Mesenchymal stem cell (in vitro differentiated cells and primary cell): ENCODE measurements at regions not wholly inside any gene's neighbourhood (a gene's known extent, or its start where the extent isn't known, plus 50 kb on each side); places are given as distances from the start of the nearest gene placed in this dataset.

ENCODE experiments used
- DNase-seq: peaks from one replicate; pipeline ENCODE4 v3.0.0-alpha.2; 2013
- H2AFZ ChIP-seq: one replicate; pipeline ENCODE4 v1.6.1; 2013; ENCODE audit warnings: low read depth, mild to moderate bottlenecking, control low read depth, inconsistent platforms, low read length, moderate library complexity
- H2AK5ac ChIP-seq: 2 replicates; pipeline ENCODE4 v1.6.1; 2013; ENCODE audit warnings: low read length, moderate library complexity, mild to moderate bottlenecking, inconsistent platforms; ENCODE audit not compliant: severe bottlenecking
- H2BK120ac ChIP-seq: one replicate; pipeline ENCODE4 v1.6.1; 2013; ENCODE audit warnings: low read depth, mild to moderate bottlenecking, inconsistent platforms, low read length, moderate library complexity
- H2BK12ac ChIP-seq, 2 experiments: one replicate each; pipeline ENCODE4 v1.6.1; 2013; ENCODE audit warnings: inconsistent platforms in 2 of 2, low read length in 2 of 2, mild to moderate bottlenecking in 2 of 2, moderate library complexity in 2 of 2, control low read depth in 1 of 2
- H2BK15ac ChIP-seq: one replicate; pipeline ENCODE4 v1.6.1; 2013; ENCODE audit warnings: mild to moderate bottlenecking, low read depth, inconsistent platforms; ENCODE audit not compliant: poor library complexity, severe bottlenecking
- H2BK5ac ChIP-seq: 2 replicates; pipeline ENCODE4 v1.6.1; 2013; ENCODE audit warnings: low read depth, mild to moderate bottlenecking, low read length, control low read depth, inconsistent platforms; ENCODE audit not compliant: poor library complexity, severe bottlenecking
- H3K14ac ChIP-seq, 2 experiments: one replicate each; pipeline ENCODE4 v1.6.1; 2013; ENCODE audit warnings: inconsistent platforms in 2 of 2, low read length in 2 of 2, control low read depth in 1 of 2, mild to moderate bottlenecking in 1 of 2, moderate library complexity in 1 of 2
- H3K18ac ChIP-seq, 2 experiments: one replicate each; pipeline ENCODE4 v1.6.1; 2013; ENCODE audit warnings: inconsistent platforms in 2 of 2, low read length in 2 of 2, control low read depth in 1 of 2, low read depth in 1 of 2, mild to moderate bottlenecking in 1 of 2
- H3K23ac ChIP-seq, 2 experiments: one replicate each; pipeline ENCODE4 v1.6.1; 2013; ENCODE audit warnings: inconsistent platforms in 2 of 2, low read length in 2 of 2, mild to moderate bottlenecking in 2 of 2, moderate library complexity in 2 of 2, control low read depth in 1 of 2
- H3K27ac ChIP-seq: 2 replicates; pipeline ENCODE4 v1.5.1; 2013; ENCODE audit warnings: mild to moderate bottlenecking, moderate library complexity, low read length, control low read depth, inconsistent platforms; ENCODE audit not compliant: poor library complexity, severe bottlenecking
- H3K27me3 ChIP-seq, 2 experiments: 2 replicates each; pipeline versions ENCODE4 v1.6.1 to v1.7.0; 2013; ENCODE audit warnings: low read length in 2 of 2, mild to moderate bottlenecking in 2 of 2, moderate library complexity in 2 of 2, control low read depth in 1 of 2, inconsistent platforms in 1 of 2; ENCODE audit not compliant: control insufficient read depth in 1 of 2, insufficient read depth in 1 of 2
- H3K36me3 ChIP-seq, 2 experiments: 2 replicates each; pipeline versions ENCODE4 v1.6.1 to v1.7.0; 2013; ENCODE audit warnings: low read length in 2 of 2, control low read depth in 1 of 2, inconsistent platforms in 1 of 2, low read depth in 1 of 2, mild to moderate bottlenecking in 1 of 2; ENCODE audit not compliant: insufficient read depth in 2 of 2, control insufficient read depth in 1 of 2
- H3K4ac ChIP-seq, 2 experiments: one replicate each; pipeline ENCODE4 v1.6.1; 2013; ENCODE audit warnings: inconsistent platforms in 2 of 2, low read length in 2 of 2, mild to moderate bottlenecking in 2 of 2, moderate library complexity in 2 of 2, control low read depth in 1 of 2, low read depth in 1 of 2
- H3K4me1 ChIP-seq: 2 replicates; pipeline ENCODE4 v1.6.1; 2013; ENCODE audit warnings: low read depth, low read length, control low read depth; ENCODE audit not compliant: control insufficient read depth, insufficient read depth
- H3K4me2 ChIP-seq: 2 replicates; pipeline ENCODE4 v1.6.1; 2013; ENCODE audit warnings: low read length, mild to moderate bottlenecking, inconsistent platforms; ENCODE audit not compliant: poor library complexity, severe bottlenecking
- H3K4me3 ChIP-seq, 2 experiments: 2 replicates each; pipeline versions ENCODE4 v1.5.1 to v1.7.0; 2013; ENCODE audit warnings: low read length in 2 of 2, mild to moderate bottlenecking in 2 of 2, control low read depth in 1 of 2, low read depth in 1 of 2; ENCODE audit not compliant: insufficient read depth in 1 of 2
- H3K79me1 ChIP-seq: replicated peaks from 2 replicates; pipeline ENCODE4 v1.6.1; 2013; ENCODE audit warnings: mild to moderate bottlenecking, control low read depth, low read length, inconsistent platforms; ENCODE audit not compliant: poor library complexity, severe bottlenecking
- H3K9ac ChIP-seq: 2 replicates; pipeline ENCODE4 v1.7.0; 2013; ENCODE audit warnings: mild to moderate bottlenecking, low read length, moderate library complexity
- H3K9me3 ChIP-seq: 2 replicates; pipeline ENCODE4 v1.7.0; 2013; ENCODE audit warnings: mild to moderate bottlenecking, low read length; ENCODE audit not compliant: control insufficient read depth
- H4K8ac ChIP-seq: one replicate; pipeline ENCODE4 v1.6.1; 2013; ENCODE audit warnings: inconsistent platforms, mild to moderate bottlenecking, low read length, moderate library complexity
- H4K91ac ChIP-seq: one replicate; pipeline ENCODE4 v1.6.1; 2013; ENCODE audit warnings: mild to moderate bottlenecking, low read length, inconsistent platforms
- WGBS: methylation state at CpG from one replicate; pipeline ENCODE4 v1.1.7; 2013; ENCODE audit warnings: mixed read lengths; 5-methylcytosine and 5-hydroxymethylcytosine counted together

DNA sequence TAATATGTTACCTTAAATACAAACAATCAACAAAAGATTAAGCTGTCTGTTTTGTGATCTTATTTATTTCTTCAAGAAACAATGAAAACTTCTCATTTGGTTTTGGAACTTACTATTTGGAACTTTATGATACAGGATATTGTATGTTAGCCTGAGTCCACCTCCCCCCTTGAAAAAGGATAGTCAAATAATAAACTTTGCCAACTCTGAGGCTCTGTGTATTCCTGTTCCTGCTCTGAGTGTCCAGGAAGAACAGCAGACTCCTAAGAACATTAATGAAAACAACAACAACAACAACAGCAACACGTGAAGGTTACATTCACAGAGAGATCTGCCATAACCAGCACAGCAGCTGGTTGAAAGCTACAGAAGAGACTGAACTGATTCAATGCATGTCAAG is 108.1 kb upstream of the AADACL2 start:
- no peak for DNase-seq
- Histone ChIP-seq H3K27me3 (no peaks in the 10 kb centered on the region), H3K18ac (no peak overlapping the region), H3K4me1 (no peaks in the 10 kb centered on the region), H3K4me3 (no peak overlapping the region), H3K9ac (peak overlapping the region; percentile 14), H3K23ac (no peak overlapping the region), H2AK5ac (no peak overlapping the region), H3K36me3 (no peaks in the 10 kb centered on the region), H3K14ac (no peak overlapping the region), H2AFZ (no peak overlapping the region), H4K91ac (no peak overlapping the region), H4K8ac (no peak overlapping the region), H3K4me2 (no peak overlapping the region), H3K4ac (no peak overlapping the region), H3K27ac (no peak overlapping the region), H3K9me3 (no peaks in the 10 kb centered on the region), H2BK12ac (no peak overlapping the region), H3K79me1 (no peaks in the 10 kb centered on the region), H2BK15ac (no peak overlapping the region), H2BK5ac (no peak overlapping the region), H2BK120ac (no peak overlapping the region)
- 87% methylated on average over 1 of the region's 1 CpG for WGBS

DNA sequence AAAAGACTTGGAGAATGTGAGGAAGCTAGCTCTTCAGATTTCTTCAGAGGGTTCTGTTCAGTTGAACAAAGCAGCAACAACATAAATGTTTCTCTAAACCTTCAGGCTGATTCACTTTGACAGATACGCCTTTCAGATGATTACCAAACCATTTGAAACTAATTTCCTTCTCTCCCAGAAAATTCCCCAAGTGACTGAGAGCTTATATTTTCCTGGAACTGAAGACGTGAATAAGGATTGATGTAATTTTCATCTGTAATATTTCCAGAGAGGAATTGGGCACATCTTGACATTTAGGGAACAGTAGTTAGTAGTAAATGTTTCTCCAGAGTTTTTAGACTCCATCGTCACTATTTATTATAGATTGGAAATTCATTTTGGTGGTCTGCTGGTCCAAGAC is 108.6 kb upstream of the AADACL2 start:
- no peak overlapping the region for H3K4me2 ChIP-seq
- no peak overlapping the region for H2BK15ac ChIP-seq
- H3K79me1 ChIP-seq = no peaks in the 10 kb centered on the region
- H2AK5ac ChIP-seq = no peak overlapping the region
- H3K27ac ChIP-seq = no peak overlapping the region
- H3K18ac ChIP-seq = no peak overlapping the region
- H4K91ac ChIP-seq = no peak overlapping the region
- H3K27me3 ChIP-seq = no peaks in the 10 kb centered on the region
- no peaks in the 10 kb centered on the region for H3K9me3 ChIP-seq
- no peaks in the 10 kb centered on the region for H3K4me1 ChIP-seq
- no peak overlapping the region for H3K4me3 ChIP-seq
- no peak overlapping the region for H2BK120ac ChIP-seq
- H2BK12ac ChIP-seq = no peak overlapping the region
- no peak overlapping the region for H3K23ac ChIP-seq
- H3K14ac ChIP-seq = no peak overlapping the region
- no peak overlapping the region for H2AFZ ChIP-seq
- H3K9ac ChIP-seq = peak overlapping the region; percentile 14
- no peak overlapping the region for H4K8ac ChIP-seq
- no peak overlapping the region for H3K4ac ChIP-seq
- no peaks in the 10 kb centered on the region for H3K36me3 ChIP-seq
- 75% methylated on average over 1 of the region's 3 CpGs for WGBS
- no peak overlapping the region for H2BK5ac ChIP-seq
- DNase-seq = no peak

DNA sequence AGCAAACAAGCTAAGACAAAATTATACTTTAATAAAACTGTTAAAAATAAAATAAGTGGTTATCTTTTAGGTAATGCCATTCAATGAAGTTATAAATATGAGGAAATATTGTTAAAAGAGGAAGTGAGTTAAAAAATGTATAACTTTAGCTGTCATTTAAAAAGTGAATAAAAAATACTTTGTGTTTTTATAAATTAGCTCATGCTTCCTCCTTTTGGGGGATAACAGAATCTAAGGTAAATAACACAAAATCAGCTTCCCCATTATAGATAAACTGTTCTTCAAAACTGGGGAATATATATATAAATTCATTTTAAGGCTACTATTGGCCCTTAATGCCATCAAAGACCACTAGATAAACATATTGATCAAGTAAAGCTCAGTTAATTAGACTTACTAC is 113.7 kb upstream of the AADACL2 start:
- H3K27ac ChIP-seq = no peak overlapping the region
- no peak overlapping the region for H3K23ac ChIP-seq
- no peak overlapping the region for H3K4me3 ChIP-seq
- H2AFZ ChIP-seq = no peak overlapping the region
- no peak overlapping the region for H2BK12ac ChIP-seq
- H3K14ac ChIP-seq = no peak overlapping the region
- no peaks in the 10 kb centered on the region for H3K36me3 ChIP-seq
- H3K4ac ChIP-seq = no peak overlapping the region
- no peak overlapping the region for H4K91ac ChIP-seq
- no peak overlapping the region for H4K8ac ChIP-seq
- H3K4me2 ChIP-seq = no peak overlapping the region
- no peak overlapping the region for H2AK5ac ChIP-seq
- no peaks in the 10 kb centered on the region for H3K4me1 ChIP-seq
- H2BK15ac ChIP-seq = no peak overlapping the region
- DNase-seq = no peak
- H2BK120ac ChIP-seq = no peak overlapping the region
- H3K9me3 ChIP-seq = no peaks in the 10 kb centered on the region
- H2BK5ac ChIP-seq = no peak overlapping the region
- no peak overlapping the region for H3K18ac ChIP-seq
- no peaks in the 10 kb centered on the region for H3K27me3 ChIP-seq
- no peak overlapping the region for H3K9ac ChIP-seq
- no peaks in the 10 kb centered on the region for H3K79me1 ChIP-seq

DNA sequence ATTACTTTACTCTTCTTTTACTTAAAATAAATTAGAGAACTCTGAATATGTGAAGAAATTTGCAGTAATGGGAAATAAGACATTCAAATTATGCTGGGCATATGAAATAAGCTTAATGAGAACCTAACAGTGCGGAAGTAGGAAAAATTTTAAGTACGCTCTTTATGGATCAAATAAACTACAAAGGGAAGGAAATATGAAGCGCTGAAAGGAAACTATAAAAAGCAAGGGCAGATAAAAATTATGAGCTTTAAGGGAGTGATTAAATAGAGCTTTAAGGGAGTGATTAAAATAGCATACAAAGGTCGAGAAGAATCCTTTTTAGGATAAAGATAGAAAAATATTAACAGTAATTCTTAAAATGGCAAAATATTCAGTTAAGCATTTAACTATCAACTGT is 118.3 kb upstream of the AADACL2 start:
- no peaks in the 10 kb centered on the region for H3K9me3 ChIP-seq
- no peak overlapping the region for H4K91ac ChIP-seq
- no peaks in the 10 kb centered on the region for H3K4me1 ChIP-seq
- H3K23ac ChIP-seq = no peak overlapping the region
- no peak overlapping the region for H2AK5ac ChIP-seq
- no peak overlapping the region for H3K4me2 ChIP-seq
- H3K27ac ChIP-seq = no peak overlapping the region
- no peak overlapping the region for H2BK15ac ChIP-seq
- H4K8ac ChIP-seq = no peak overlapping the region
- no peak overlapping the region for H2BK12ac ChIP-seq
- 82% methylated on average over 3 of the region's 4 CpGs for WGBS
- H3K36me3 ChIP-seq = no peaks in the 10 kb centered on the region
- H3K79me1 ChIP-seq = no peaks in the 10 kb centered on the region
- no peak overlapping the region for H2BK5ac ChIP-seq
- no peak overlapping the region for H3K4me3 ChIP-seq
- no peak overlapping the region for H3K14ac ChIP-seq
- H2BK120ac ChIP-seq = no peak overlapping the region
- no peaks in the 10 kb centered on the region for H3K27me3 ChIP-seq
- H2AFZ ChIP-seq = no peak overlapping the region
- H3K9ac ChIP-seq = no peak overlapping the region
- H3K18ac ChIP-seq = no peak overlapping the region
- no peak overlapping the region for H3K4ac ChIP-seq
- no peak for DNase-seq
